ENCODE measurements at regions not wholly inside any gene's neighbourhood (a gene's known extent, or its start where the extent isn't known, plus 50 kb on each side); places are given as distances from the start of the nearest gene placed in this dataset.

DNA sequence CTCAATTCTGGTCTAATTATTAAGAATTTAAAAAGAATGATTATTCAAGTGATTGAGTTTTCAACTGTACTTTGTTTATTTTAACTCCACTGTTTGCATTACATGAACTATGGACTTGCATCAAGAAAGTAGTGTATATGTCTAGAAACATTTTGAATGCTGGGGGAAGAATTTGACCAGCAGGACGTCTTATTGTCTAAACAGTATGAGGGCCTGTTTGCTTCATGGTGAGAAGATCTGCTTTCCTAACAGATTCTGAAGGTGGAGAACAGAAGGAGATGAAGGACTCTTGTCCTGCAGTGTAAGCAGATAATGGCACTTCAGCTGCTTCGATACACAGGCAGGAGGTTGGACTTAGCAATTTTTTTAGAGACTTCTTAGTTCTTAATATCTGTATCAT is 176.0 kb downstream of the DACT1 start:
- no peak for DNase-seq
- TF ChIP-seq, protein P1, sequence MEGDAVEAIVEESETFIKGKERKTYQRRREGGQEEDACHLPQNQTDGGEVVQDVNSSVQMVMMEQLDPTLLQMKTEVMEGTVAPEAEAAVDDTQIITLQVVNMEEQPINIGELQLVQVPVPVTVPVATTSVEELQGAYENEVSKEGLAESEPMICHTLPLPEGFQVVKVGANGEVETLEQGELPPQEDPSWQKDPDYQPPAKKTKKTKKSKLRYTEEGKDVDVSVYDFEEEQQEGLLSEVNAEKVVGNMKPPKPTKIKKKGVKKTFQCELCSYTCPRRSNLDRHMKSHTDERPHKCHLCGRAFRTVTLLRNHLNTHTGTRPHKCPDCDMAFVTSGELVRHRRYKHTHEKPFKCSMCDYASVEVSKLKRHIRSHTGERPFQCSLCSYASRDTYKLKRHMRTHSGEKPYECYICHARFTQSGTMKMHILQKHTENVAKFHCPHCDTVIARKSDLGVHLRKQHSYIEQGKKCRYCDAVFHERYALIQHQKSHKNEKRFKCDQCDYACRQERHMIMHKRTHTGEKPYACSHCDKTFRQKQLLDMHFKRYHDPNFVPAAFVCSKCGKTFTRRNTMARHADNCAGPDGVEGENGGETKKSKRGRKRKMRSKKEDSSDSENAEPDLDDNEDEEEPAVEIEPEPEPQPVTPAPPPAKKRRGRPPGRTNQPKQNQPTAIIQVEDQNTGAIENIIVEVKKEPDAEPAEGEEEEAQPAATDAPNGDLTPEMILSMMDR (IDR thresholded peaks at IDR 0.05; ENCODE audit: low read depth, low read length), result no peak
- no peak overlapping the region for H3K4me3 ChIP-seq (ENCODE audit: low read depth, low read length)
- H3K27me3 ChIP-seq, result no peaks in the 10 kb centered on the region
- H3K9me3 ChIP-seq, result no peaks in the 10 kb centered on the region
- H3K4me1 ChIP-seq, result no peaks in the 10 kb centered on the region; the same call in 1 of the 2 replicates
- H3K36me3 ChIP-seq, result no peaks in the 10 kb centered on the region

DNA sequence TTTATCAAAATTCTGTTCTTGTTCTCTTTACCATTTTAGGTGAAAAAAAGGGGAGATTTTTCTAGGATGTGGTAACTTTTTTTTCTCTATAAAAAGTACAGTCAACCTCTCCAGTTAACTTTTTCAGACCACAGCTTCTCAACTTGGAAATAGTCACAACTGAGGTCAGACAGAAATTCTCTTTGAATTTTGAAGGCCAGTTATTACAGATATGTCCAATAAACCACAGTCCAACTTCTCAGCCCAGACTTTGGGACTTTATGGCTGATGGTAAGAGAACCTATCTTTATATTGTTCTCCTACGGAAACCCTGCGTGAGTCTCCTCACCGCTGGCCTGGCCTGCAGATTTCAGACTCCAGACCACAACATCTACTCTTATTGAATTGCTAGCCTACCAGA is 176.7 kb downstream of the DACT1 start:
- Histone ChIP-seq H3K4me1 (no peaks in the 10 kb centered on the region; the same call in 1 of the 2 replicates), H3K4me3 (ENCODE audit: low read depth, low read length) (no peak overlapping the region), H3K36me3 (no peaks in the 10 kb centered on the region), H3K9me3 (no peaks in the 10 kb centered on the region), H3K27me3 (no peaks in the 10 kb centered on the region)
- no peak for DNase-seq
- TF ChIP-seq, protein P1 (IDR thresholded peaks at IDR 0.05; ENCODE audit: low read depth, low read length), result no peak

DNA sequence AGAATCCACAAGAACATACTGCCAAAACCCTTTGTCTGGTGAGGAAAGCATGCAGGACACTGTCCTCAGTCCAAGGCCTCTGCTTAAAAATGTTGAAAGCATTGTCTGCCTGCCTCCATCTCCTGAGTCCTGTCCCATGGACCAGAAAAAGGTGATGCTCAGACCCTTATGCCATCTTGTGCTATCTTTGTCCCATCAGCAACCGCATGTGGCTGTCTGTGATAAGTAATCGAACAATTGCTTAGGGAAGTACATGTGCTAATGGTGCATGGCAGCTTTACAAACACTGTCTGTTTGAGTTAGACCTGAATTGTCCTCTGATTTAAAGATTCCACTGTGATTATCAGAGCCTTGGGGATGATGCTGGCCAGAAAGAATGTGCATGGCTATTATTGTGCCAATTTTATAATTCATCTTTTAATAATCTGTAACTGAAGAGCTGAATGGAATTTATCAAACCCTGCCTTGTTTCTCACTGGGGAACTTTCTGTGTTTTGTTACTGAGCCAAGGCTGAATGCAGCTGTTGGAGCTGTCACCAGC is 177.5 kb downstream of the DACT1 start:
- TF ChIP-seq, protein P1 (IDR thresholded peaks at IDR 0.05; ENCODE audit: low read depth, low read length), result no peak
- no peaks in the 10 kb centered on the region; the same call in 1 of the 2 replicates for H3K4me1 ChIP-seq
- no peaks in the 10 kb centered on the region for H3K9me3 ChIP-seq
- H3K4me3 ChIP-seq (ENCODE audit: low read depth, low read length), result no peak overlapping the region
- no peaks in the 10 kb centered on the region for H3K27me3 ChIP-seq
- DNase-seq, result no peak
- H3K36me3 ChIP-seq, result no peaks in the 10 kb centered on the region

DNA sequence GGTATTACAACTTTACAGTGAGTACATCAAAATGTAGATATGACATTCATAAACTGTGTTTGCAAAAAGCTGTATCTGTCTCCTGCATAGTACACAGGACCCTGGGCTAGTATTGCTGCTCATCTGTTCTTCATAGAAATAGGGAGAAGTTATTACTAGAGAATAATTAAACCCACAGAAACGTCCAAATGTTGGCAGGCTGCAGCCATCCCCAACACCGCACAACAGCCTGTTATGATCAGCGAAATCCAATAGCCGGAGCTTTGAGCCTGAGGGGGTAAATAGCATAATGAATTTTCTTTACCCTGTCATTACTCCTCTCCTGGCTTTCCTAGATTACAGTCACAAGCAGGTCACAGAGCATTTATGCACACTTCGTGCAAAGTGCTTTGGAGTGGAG is 178.0 kb downstream of the DACT1 start:
- H3K36me3 ChIP-seq, result no peaks in the 10 kb centered on the region
- no peaks in the 10 kb centered on the region for H3K27me3 ChIP-seq
- no peaks in the 10 kb centered on the region; the same call in 1 of the 2 replicates for H3K4me1 ChIP-seq
- H3K9me3 ChIP-seq, result no peaks in the 10 kb centered on the region
- no peak for DNase-seq
- TF ChIP-seq, protein P1 (IDR thresholded peaks at IDR 0.05; ENCODE audit: low read depth, low read length), result no peak
- H3K4me3 ChIP-seq (ENCODE audit: low read depth, low read length), result no peak overlapping the region

DNA sequence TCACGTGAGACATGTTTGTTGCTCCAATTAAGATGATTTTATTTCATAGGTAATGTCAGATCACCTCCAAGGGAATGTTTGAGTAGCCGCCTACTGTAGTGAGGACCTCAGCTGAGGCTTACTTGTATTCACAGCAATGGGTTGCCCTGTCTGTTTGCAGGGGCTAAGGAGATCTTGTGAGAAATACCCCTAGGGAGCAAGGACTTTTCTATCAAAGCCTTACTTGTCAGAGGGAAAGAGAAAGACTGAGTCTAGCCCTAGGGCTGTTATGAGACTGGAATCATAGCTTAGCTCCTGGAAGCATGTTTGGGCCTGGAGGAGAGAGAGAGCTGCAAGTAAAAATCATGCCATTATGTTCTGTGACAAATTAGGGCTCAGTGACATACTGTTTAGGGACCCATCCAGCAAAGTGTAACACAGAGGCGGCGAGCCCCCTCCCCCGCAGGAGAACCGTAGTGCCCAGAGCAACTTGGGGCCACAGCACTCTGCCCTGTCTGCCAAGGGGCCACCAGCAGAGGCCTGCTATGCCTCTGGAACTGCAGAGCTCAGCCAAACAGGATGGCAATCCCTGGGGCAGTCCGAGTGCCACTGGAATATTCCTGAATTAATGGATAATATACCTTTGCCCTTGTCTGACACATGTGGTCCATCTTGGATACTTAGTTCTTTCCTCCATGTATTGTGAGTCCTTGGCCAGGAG is 178.8 kb downstream of the DACT1 start:
- no peaks in the 10 kb centered on the region for H3K27me3 ChIP-seq
- no peak for DNase-seq
- H3K4me3 ChIP-seq (ENCODE audit: low read depth, low read length), result no peak overlapping the region
- H3K36me3 ChIP-seq, result no peaks in the 10 kb centered on the region
- TF ChIP-seq, protein P1 (IDR thresholded peaks at IDR 0.05; ENCODE audit: low read depth, low read length), result no peak
- H3K4me1 ChIP-seq, result no peaks in the 10 kb centered on the region; the same call in 1 of the 2 replicates
- no peaks in the 10 kb centered on the region for H3K9me3 ChIP-seq

DNA sequence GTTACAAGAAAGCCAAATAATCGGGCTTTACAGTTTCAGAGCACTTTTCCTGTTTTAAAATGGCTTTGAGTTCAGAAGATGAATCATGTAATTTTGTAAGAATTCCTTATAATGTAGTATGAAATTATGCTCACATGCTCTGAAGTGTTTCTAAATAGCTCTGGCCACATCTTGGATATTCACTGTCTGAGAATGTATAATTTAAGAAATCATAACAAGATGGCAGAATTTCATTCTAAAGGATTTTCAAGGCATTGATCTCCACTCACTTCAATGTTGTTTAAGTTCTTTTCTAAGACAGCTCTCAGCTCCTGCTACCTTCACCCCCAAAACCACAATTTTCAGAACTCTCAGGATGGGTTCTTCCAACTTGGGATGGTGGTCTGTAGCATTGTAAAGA is 180.1 kb downstream of the DACT1 start:
- Histone ChIP-seq H3K4me3 (ENCODE audit: low read depth, low read length) (no peak overlapping the region), H3K4me1 (no peaks in the 10 kb centered on the region; the same call in 1 of the 2 replicates), H3K9me3 (no peaks in the 10 kb centered on the region), H3K27me3 (no peaks in the 10 kb centered on the region), H3K36me3 (no peaks in the 10 kb centered on the region)
- DNase-seq, result no peak
- TF ChIP-seq, protein P1 (IDR thresholded peaks at IDR 0.05; ENCODE audit: low read depth, low read length), result no peak
